GM18870 (cell line): ENCODE measurements at regions not wholly inside any gene's neighbourhood (a gene's known extent, or its start where the extent isn't known, plus 50 kb on each side); places are given as distances from the start of the nearest gene placed in this dataset.
"Not testable (repeated sequence)": the region's sequence is repeated elsewhere in the genome, so short reads cannot be mapped to it uniquely, and the experiment has no call there.

Experiments used
- ATAC-seq: cut with Tn5 transposase; IDR thresholded peaks from one replicate; pipeline ENCODE4 v1.9.1; 2021; ENCODE audit warnings: moderate library complexity; ENCODE audit not compliant: unreplicated experiment

- no peak for ATAC-seq
Measured at GRCh38 chr11:21711341-21711740, 481.5 kb upstream of the ANO5 start.

- no peak for ATAC-seq
Measured at GRCh38 chr11:21723678-21724077, 469.2 kb upstream of the ANO5 start.

DNA sequence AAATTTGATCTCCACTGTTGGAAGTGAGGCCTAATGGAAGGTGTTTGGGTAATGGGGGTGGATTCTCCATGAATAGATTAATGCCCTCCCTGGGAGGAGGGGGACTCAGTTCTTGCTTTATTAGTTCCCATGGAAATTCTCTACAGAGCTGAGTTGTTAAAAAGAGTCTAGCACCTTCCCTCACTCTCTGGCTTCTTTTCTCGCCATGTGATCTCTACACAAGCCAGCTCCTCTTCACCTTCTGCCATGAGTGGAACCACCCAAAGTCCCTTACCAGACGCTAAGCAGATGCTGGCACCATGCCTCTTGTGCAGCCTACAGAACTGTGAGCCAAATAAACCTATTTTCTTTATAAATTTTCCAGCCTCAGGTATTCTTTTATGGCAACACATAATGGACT lies 465.8 kb upstream of the ANO5 start:
- ATAC-seq: no peak

DNA sequence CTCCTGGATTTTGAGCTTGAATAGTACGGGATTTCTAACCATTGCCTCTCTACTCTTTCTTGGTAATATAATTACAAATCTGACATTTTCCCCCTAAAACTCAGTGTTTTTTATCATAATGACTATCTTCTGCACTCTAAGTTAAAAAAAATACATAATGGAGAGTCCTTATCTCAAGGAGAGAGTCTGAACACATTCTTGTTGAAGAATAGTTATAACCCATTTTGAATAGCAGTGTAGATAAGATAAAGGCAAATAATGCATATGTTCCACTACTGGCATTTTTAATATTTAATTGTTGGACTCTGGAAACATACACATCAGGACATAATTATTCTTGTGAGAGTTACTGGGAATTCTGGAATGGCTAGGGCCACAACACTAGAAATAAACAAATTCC lies 456.5 kb upstream of the ANO5 start:
- no peak for ATAC-seq

DNA sequence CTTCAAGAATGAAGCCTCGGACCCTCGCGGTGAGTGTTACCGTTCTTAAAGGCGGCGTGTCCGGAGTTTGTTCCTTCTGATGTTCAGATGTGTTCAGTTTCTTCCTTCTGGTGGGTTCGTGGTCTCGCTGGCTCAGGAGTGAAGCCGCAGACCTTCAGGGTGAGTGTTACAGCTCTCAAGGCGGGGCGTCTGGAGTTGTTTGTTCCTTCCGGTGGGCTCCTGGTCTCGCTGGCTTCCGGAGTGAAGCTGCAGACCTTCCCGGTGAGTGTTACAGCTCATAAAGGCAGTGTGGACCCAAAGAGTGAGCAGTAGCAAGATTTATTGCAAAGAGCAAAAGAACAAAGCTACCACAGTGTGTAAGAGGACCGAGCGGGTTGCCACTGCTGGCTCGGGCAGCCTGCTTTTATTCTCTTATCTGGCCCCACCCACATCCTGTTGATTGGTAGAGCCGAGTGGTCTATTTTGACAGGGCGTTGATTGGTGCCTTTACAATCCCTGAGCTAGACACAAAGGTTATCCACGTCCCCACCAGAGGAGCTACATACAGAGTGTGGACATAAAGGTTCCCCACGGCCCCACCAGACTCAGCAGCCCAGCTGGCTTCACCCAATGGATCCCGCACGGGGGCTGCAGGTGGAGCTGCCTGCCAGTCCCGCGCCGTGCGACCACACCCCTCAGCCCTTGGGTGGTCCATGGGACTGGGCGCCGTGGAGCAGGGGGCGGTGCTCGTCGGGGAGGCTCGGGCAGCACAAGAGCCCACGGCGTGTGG lies 440.2 kb upstream of the ANO5 start:
- ATAC-seq: not testable (repeated sequence)

- not testable (repeated sequence) for ATAC-seq
Measured at GRCh38 chr11:21753244-21753767, 439.6 kb upstream of the ANO5 start.

DNA sequence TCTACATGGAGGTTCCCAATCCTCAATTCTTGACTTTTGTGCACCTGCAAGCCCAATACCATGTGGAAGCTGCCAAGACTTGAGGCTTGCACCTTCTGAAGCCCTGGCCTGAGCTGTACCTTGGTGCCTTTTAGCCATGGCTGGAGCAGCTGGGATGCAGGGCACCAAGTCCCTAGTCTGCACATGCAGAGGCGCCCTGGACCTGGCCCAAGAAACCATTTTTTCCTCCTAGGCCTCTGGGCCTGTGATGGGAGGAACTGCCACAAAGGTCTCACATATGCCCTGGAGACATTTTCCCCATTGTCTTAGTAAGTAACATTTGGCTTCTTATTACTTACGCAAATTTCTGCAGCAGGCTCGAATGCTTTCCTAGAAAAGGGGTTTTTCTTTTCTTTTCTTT lies 431.9 kb upstream of the ANO5 start:
- no peak for ATAC-seq

- ATAC-seq: no peak
Measured at GRCh38 chr11:21768388-21768787, 424.5 kb upstream of the ANO5 start.

DNA sequence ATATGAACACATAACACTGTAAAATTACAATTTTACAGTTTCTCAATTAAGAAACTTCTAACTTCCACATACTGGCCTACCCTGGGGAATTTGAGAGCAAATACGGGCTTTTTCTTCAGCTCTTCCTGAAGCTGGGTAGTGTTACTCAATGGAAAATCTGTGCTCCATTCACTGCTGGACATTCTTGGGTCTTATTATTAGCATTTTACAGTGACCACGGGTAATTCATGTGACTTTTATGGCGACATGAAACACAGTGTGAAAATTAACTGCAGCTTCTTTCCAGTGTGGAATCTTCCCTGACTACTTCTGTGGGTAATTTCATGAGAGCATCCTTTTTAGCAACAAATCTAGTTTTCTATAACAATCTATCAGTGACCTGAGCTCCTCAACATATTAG lies 423.7 kb upstream of the ANO5 start:
- no peak for ATAC-seq

DNA sequence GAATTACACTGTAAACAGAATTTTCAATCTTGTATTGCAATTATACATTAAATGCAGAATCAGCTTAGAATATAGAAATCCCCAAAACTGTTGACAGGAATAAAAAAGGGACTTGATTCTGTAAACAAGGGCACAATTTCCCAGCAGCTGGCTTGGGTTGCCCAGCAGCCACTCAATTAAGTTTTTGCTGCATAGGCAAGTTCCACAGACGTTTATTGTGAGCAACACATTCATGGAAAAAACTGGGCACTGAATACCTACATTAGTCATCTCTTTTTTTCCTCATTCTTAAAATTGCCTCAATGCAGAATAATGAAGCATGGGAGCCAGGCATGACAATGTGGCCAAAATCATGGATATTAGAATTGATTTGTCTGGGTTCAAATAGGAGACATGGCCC lies 421.8 kb upstream of the ANO5 start:
- no peak for ATAC-seq

DNA sequence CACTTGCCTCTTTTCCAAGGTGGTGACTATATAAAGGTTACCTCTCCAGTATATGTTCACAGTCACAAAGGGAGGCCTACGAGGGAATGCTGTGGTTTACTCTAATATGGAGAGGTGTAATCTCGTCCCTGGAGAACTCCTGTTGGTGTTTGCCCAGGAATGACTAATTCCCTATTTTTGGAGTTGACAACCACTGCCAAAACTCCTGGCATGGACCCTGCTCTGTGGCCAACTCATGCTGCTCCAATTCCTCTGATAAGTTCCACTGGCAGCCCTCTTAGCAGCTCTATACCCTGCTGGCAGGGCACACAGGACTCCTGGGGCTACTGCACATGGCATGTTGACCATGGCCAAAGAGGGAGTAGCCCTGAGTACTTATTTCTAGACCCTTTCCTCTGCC lies 418.7 kb upstream of the ANO5 start:
- ATAC-seq: no peak

DNA sequence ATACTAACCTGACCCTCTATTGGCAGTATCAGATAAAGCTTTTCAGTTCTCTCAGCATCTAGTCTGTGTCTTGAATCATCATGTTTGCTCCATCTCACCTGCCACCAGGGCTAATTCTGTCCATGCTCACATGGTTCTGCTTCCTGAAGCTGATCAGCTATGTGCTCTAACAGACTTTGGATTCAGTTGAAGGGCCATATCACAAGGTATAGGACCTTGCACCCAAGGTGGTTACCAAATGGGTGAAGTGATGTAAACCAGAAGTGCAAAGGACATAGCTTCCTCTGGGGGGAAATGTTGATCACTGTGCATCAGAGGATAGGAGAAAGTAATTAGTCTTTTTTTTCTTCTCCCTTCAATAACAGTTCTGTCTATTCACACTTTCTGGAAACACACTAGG lies 417.0 kb upstream of the ANO5 start:
- ATAC-seq: no peak

DNA sequence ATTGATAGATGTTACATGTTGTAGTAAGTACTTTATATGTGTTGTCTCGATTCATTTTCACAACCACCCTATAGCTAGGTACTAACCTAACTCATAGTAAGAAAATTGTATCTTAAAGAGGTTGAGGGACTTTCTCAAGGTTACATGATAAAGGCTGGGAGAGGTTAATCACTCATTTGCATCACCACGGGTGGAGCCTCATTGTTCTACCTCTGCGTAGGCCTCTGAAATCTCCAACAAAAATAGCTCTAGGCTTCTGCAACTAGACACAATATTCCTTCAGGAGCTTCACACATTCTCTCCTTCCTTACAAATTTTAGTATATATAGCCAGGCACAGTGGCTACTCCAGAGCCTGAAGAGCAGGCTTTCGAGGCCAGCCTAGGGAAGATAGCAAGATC lies 408.9 kb upstream of the ANO5 start:
- ATAC-seq: no peak

DNA sequence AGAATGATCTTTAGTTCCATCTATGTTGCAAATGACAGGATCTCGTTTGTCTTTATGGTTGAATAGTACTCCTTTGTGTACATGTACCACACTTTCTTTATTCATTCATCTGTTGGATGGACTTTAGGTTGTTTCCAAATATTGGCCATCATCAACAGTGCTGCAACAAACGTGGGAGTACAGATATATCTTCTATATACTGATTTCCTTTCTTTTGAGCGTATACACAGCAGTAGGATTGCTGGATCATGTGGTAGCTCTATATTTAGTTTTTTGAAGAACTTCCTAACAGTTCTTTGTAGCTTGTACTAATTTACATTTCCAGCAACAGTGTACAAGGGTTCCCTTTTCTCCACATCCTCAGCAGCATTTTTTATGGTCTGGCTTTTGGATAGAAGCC lies 407.5 kb upstream of the ANO5 start:
- no peak for ATAC-seq

- no peak for ATAC-seq
Measured at GRCh38 chr11:21794306-21794705, 398.6 kb upstream of the ANO5 start.

DNA sequence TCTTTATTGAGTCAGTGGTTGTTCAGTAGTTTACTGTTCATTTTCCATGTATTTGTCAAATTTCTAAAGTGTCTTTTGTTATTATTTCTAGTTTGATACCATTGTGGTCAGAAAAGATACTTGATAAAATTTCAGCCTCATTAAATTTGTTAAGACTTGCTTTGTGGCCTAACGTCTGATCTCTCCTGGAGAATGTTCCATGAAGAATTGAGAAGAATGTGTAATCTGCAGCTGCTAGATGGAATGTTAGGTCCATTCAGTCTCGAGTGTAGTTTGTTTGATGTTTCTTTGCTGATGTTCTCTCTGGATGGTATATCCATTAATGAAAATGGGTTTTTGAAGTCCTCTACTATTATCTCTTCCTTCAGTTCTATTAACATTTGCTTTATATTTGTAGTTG lies 394.7 kb upstream of the ANO5 start:
- no peak for ATAC-seq

DNA sequence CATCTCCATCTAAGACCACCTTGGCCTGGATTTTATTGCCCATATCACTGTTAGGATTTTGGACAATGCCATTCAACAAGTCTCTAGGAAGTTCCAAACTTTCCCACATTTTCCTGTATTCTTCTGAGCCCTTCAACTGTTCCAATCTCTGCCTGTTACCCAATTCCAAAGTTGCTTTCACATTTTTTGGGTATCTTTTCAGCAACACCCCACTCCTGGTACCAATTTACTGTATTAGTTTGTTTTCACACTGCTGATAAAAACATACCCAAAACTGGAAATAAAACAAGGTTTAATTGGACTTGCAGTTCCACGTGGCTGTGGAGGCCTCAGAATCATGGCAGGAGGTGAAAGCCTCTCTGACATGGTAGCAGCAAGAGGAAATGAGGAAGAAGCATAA lies 388.4 kb upstream of the ANO5 start:
- ATAC-seq: not testable (repeated sequence)

DNA sequence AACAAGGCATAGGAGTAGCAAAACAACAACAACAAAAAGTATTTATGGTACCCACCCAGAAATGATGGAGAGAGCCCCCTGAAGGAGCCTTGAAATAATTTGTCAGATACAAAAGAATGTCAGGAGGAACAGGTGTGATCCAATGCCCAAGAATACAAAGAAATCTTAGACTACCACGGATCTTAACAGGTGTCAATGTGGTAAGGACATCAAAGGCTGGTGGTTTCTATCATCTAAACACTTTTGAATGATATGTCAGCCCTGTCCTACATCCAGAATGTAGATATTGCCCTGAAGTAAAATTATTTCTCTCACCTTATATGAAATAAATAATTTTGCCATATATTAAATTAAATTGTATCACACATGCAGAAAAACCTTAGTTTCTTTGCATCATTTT lies 386.4 kb upstream of the ANO5 start:
- no peak for ATAC-seq

GRCh38 chr11:21806947-21807346 lies 385.9 kb upstream of the ANO5 start:
- no peak for ATAC-seq

GRCh38 chr11:21807350-21807749 lies 385.5 kb upstream of the ANO5 start:
- no peak for ATAC-seq

- no peak for ATAC-seq
Measured at GRCh38 chr11:21810650-21811049, 382.2 kb upstream of the ANO5 start.

DNA sequence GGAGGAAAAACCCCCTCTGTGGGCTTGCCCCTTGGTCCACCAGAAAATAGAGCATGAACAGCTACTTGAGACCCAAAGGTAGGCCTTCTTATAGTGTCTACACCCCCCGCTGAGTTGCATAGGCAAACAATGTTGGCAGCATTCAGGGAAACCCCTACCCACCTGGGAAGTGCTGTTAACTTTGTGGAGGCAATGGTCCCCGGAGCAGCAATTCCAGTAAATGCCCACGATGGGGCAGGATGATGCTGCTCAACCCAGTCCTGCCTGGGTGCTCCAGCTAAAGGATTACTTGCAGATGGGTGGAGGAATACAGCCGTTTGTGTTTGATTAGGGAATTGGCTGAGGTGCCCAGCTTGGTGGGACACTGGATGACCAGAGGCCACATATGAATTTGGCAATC lies 381.3 kb upstream of the ANO5 start:
- no peak for ATAC-seq

DNA sequence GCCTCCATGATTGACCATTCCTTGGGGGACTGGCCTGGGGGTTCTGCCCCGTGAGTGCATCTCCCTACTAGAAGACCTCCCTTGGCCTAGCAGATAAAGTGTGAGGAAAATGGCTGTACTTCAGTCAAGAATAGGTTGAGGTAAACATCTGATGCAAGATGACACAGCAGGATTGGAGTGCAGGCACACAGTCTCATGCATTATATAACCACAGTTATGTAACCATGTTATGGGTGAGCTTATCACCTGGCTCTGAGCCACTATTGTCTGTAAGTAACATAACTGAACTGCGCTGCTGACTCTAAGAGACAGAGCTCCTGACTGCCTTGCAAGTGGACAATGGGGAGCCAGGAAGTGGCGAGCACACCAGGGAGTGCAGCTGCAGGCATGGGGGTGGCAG lies 378.7 kb upstream of the ANO5 start:
- no peak for ATAC-seq
